HG03469 (cell line): ENCODE measurements at regions not wholly inside any gene's neighbourhood (a gene's known extent, or its start where the extent isn't known, plus 50 kb on each side); places are given as distances from the start of the nearest gene placed in this dataset.

Source experiments
- ATAC-seq: cut with Tn5 transposase; IDR thresholded peaks from one replicate; pipeline ENCODE4 v1.9.1; 2021; ENCODE audit warnings: mild to moderate bottlenecking, moderate library complexity, moderate number of reproducible peaks; ENCODE audit not compliant: unreplicated experiment

GRCh38 chr10:120701381-120701780, 149.8 kb upstream of the WDR11 start:
- ATAC-seq = no peak

GRCh38 chr10:120702032-120702431, 149.1 kb upstream of the WDR11 start:
- ATAC-seq = no peak

- no peak for ATAC-seq
These were observed 145.9 kb upstream of the WDR11 start for GRCh38 chr10:120705309-120705708.

- ATAC-seq = no peak
These were observed 141.1 kb upstream of the WDR11 start for GRCh38 chr10:120710076-120710475.

GRCh38 chr10:120711860-120712259, 139.3 kb upstream of the WDR11 start:
- no peak for ATAC-seq

- ATAC-seq = no peak
These were observed 137.5 kb upstream of the WDR11 start for GRCh38 chr10:120713573-120714205.

GRCh38 chr10:120715171-120715570, 136.0 kb upstream of the WDR11 start:
- ATAC-seq = no peak

GRCh38 chr10:120719333-120719732, 131.8 kb upstream of the WDR11 start:
- peak; percentile 77 for ATAC-seq

- ATAC-seq = no peak
These were observed 124.2 kb upstream of the WDR11 start for GRCh38 chr10:120727001-120727400.

GRCh38 chr10:120729547-120729946, 121.6 kb upstream of the WDR11 start:
- no peak for ATAC-seq

- no peak for ATAC-seq
These were observed 119.1 kb upstream of the WDR11 start for GRCh38 chr10:120732067-120732466.

GRCh38 chr10:120732643-120733313, 118.4 kb upstream of the WDR11 start:
- ATAC-seq = no peak

GRCh38 chr10:120734483-120735078, 116.6 kb upstream of the WDR11 start:
- ATAC-seq = no peak

GRCh38 chr10:120735315-120735714, 115.8 kb upstream of the WDR11 start:
- no peak for ATAC-seq

- peak; percentile 54 for ATAC-seq
These were observed 115.3 kb upstream of the WDR11 start for GRCh38 chr10:120735773-120736371.

- no peak for ATAC-seq
These were observed 114.8 kb upstream of the WDR11 start for GRCh38 chr10:120736377-120736776.

GRCh38 chr10:120738658-120739057, 112.5 kb upstream of the WDR11 start:
- no peak for ATAC-seq

- no peak for ATAC-seq
These were observed 109.8 kb upstream of the WDR11 start for GRCh38 chr10:120741396-120741795.

GRCh38 chr10:120742373-120742772, 108.8 kb upstream of the WDR11 start:
- no peak for ATAC-seq

- no peak for ATAC-seq
These were observed 107.1 kb upstream of the WDR11 start for GRCh38 chr10:120744040-120744439.

GRCh38 chr10:120746001-120746777, 105.0 kb upstream of the WDR11 start:
- ATAC-seq = no peak
